ENCODE measurements at regions not wholly inside any gene's neighbourhood (a gene's known extent, or its start where the extent isn't known, plus 50 kb on each side); places are given as distances from the start of the nearest gene placed in this dataset.
A peak's percentile ranks its signal among the peaks of the same experiment; 100 is the strongest.

DNA sequence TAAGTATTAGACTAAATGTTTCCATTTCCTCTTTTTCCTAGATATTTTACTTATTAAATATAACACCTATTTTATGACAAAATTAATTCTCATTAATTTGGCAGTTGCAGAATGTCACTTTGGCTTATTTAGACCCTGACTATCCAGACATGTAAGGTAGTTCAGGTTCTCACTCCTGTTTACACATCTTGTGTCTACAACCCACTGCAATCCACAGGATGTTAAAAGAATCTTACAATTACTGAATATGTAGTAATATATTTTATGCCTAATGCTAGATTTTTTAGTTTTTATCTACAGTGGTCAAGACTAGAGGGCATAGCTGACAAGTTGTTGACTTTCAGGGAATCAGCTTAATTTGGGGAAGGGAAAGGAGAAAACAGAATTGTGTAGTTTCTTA is 346.7 kb downstream of the USP25 start:
- Histone ChIP-seq H3K4me1 (ENCODE audit: low read length) (no peaks in the 10 kb centered on the region), H3K9ac (ENCODE audit: low read length) (no peak overlapping the region), H2AFZ (ENCODE audit: low read depth, low read length) (no peak overlapping the region), H3K27me3 (ENCODE audit: low read depth, low read length) (no peaks in the 10 kb centered on the region), H3K79me2 (ENCODE audit: low read length) (no peaks in the 10 kb centered on the region), H3K4me2 (ENCODE audit: low read length) (no peak overlapping the region), H3K27ac (ENCODE audit: low read length) (no peak overlapping the region), H3K4me3 (ENCODE audit: low read length) (no peak overlapping the region), H3K36me3 (replicated peaks; ENCODE audit: low read depth, low read length) (no peaks in the 10 kb centered on the region), H4K20me1 (ENCODE audit: insufficient read depth, low read length) (no peaks in the 10 kb centered on the region), H3K9me3 (ENCODE audit: insufficient read depth, low read length) (no peaks in the 10 kb centered on the region)
- no peak for TF ChIP-seq EZH2phosphoT487 (IDR thresholded peaks at IDR 0.05; ENCODE audit: low read depth)
- TF ChIP-seq, protein P1, sequence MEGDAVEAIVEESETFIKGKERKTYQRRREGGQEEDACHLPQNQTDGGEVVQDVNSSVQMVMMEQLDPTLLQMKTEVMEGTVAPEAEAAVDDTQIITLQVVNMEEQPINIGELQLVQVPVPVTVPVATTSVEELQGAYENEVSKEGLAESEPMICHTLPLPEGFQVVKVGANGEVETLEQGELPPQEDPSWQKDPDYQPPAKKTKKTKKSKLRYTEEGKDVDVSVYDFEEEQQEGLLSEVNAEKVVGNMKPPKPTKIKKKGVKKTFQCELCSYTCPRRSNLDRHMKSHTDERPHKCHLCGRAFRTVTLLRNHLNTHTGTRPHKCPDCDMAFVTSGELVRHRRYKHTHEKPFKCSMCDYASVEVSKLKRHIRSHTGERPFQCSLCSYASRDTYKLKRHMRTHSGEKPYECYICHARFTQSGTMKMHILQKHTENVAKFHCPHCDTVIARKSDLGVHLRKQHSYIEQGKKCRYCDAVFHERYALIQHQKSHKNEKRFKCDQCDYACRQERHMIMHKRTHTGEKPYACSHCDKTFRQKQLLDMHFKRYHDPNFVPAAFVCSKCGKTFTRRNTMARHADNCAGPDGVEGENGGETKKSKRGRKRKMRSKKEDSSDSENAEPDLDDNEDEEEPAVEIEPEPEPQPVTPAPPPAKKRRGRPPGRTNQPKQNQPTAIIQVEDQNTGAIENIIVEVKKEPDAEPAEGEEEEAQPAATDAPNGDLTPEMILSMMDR (IDR thresholded peaks at IDR 0.05; ENCODE audit: low read depth, low read length), result no peak

DNA sequence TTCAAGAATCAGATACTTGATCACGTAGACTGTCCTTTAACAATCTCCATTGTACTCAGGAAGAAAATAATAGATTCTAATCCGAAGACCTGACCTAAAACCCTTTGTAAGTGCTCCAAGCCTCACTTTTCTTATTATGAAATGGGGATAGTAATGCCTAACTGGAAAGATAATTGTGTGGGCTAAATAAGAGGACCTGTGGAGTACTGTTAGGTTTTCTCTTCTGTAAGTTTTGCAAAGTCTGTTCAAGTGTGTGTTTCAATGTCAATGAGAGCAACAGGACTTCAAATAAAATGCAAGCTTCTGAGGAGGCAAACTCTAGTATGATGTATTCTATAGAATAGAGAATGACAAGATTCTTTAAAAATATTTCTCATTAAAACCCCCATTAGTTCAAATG is 348.6 kb downstream of the USP25 start:
- Histone ChIP-seq H3K36me3 (replicated peaks; ENCODE audit: low read depth, low read length) (no peaks in the 10 kb centered on the region), H3K79me2 (ENCODE audit: low read length) (no peaks in the 10 kb centered on the region), H4K20me1 (ENCODE audit: insufficient read depth, low read length) (no peaks in the 10 kb centered on the region), H3K27ac (ENCODE audit: low read length) (no peak overlapping the region), H2AFZ (ENCODE audit: low read depth, low read length) (0 out of 2 replicates have a peak overlapping the region, but pooled peaks have one; percentile 30), H3K9ac (ENCODE audit: low read length) (no peak overlapping the region), H3K4me2 (ENCODE audit: low read length) (no peak overlapping the region), H3K9me3 (ENCODE audit: insufficient read depth, low read length) (no peaks in the 10 kb centered on the region), H3K4me3 (ENCODE audit: low read length) (no peak overlapping the region), H3K4me1 (ENCODE audit: low read length) (no peaks in the 10 kb centered on the region), H3K27me3 (ENCODE audit: low read depth, low read length) (no peaks in the 10 kb centered on the region)
- TF ChIP-seq, protein P1 (IDR thresholded peaks at IDR 0.05; ENCODE audit: low read depth, low read length), result no peak
- no peak for TF ChIP-seq EZH2phosphoT487 (IDR thresholded peaks at IDR 0.05; ENCODE audit: low read depth)

DNA sequence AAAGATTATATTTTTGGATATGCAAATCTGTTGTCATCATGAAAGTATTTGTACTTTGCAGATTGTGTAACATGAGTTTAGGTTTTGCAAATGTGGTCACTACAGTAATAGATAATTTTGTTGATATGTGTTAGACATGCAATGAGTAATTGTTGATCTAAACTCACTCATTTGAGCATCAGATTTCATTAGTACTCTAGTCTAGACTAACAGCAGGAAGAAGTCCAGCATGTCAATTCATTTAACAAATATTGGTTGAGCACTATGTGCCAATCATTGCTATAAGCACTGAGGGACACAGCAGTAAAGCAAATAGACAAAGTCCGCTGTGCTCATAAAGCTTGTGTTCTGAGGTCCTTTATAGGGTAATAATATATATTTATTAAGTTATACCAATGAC is 350.0 kb downstream of the USP25 start:
- TF ChIP-seq EZH2phosphoT487 (IDR thresholded peaks at IDR 0.05; ENCODE audit: low read depth), result no peak
- TF ChIP-seq, protein P1 (IDR thresholded peaks at IDR 0.05; ENCODE audit: low read depth, low read length), result no peak
- no peaks in the 10 kb centered on the region for H3K27me3 ChIP-seq (ENCODE audit: low read depth, low read length)
- no peaks in the 10 kb centered on the region for H4K20me1 ChIP-seq (ENCODE audit: insufficient read depth, low read length)
- no peaks in the 10 kb centered on the region for H3K79me2 ChIP-seq (ENCODE audit: low read length)
- no peak overlapping the region for H2AFZ ChIP-seq (ENCODE audit: low read depth, low read length)
- no peak overlapping the region for H3K4me3 ChIP-seq (ENCODE audit: low read length)
- H3K36me3 ChIP-seq (replicated peaks; ENCODE audit: low read depth, low read length), result no peaks in the 10 kb centered on the region
- H3K27ac ChIP-seq (ENCODE audit: low read length), result no peak overlapping the region
- no peaks in the 10 kb centered on the region for H3K4me1 ChIP-seq (ENCODE audit: low read length)
- no peaks in the 10 kb centered on the region for H3K9me3 ChIP-seq (ENCODE audit: insufficient read depth, low read length)
- no peak overlapping the region for H3K9ac ChIP-seq (ENCODE audit: low read length)
- H3K4me2 ChIP-seq (ENCODE audit: low read length), result no peak overlapping the region

DNA sequence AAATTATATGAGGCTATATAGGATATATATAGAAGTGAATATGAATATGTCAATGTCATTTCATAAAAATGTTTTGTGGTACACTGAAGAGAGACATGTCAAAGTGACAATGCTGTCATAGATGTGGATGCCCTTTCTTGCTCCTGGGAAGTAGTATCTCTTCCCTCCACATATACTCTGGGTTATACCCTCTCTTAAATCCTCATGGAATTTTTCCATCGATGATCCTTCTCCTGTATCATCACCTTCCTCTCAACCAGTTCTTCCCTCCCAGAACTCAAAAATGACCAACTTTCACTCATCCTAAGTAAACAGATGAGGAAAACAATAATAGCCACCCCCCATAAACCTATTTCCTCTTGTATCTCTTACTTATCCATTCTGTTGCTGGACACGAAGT is 351.5 kb downstream of the USP25 start:
- Histone ChIP-seq H4K20me1 (ENCODE audit: insufficient read depth, low read length) (no peaks in the 10 kb centered on the region), H3K9me3 (ENCODE audit: insufficient read depth, low read length) (no peaks in the 10 kb centered on the region), H3K27ac (ENCODE audit: low read length) (no peak overlapping the region), H3K27me3 (ENCODE audit: low read depth, low read length) (no peaks in the 10 kb centered on the region), H3K4me3 (ENCODE audit: low read length) (no peak overlapping the region), H3K4me1 (ENCODE audit: low read length) (no peaks in the 10 kb centered on the region), H3K79me2 (ENCODE audit: low read length) (no peaks in the 10 kb centered on the region), H2AFZ (ENCODE audit: low read depth, low read length) (no peak overlapping the region), H3K36me3 (replicated peaks; ENCODE audit: low read depth, low read length) (no peaks in the 10 kb centered on the region), H3K4me2 (ENCODE audit: low read length) (no peak overlapping the region), H3K9ac (ENCODE audit: low read length) (no peak overlapping the region)
- TF ChIP-seq, protein P1 (IDR thresholded peaks at IDR 0.05; ENCODE audit: low read depth, low read length), result no peak
- no peak for TF ChIP-seq EZH2phosphoT487 (IDR thresholded peaks at IDR 0.05; ENCODE audit: low read depth)
